Activated naive CD4-positive, alpha-beta T cell treated with anti-CD3 and anti-CD28 coated beads, Interleukin-2, amount 10 ng/mL, durations not matched to agents 7 days and 5 days (primary cell): ENCODE measurements at regions not wholly inside any gene's neighbourhood (a gene's known extent, or its start where the extent isn't known, plus 50 kb on each side); places are given as distances from the start of the nearest gene placed in this dataset.

Source experiments
- CTCF ChIA-PET: fragments of 350-600 bp; sonication (Branson Sonifier 250); formaldehyde crosslinking; loops from one replicate; lab custom pipeline; 2021; ENCODE audit warnings: antibody characterized with exemption; lab: Charles Lee
- DNase-seq: peaks from one replicate; pipeline ENCODE4 v3.0.0-alpha.2; 2020
- H3K27ac Mint-ChIP-seq: one replicate; pipeline ENCODE4 v1.8.0; 2021; ENCODE audit warnings: mild to moderate bottlenecking, moderate library complexity, mixed read lengths
- H3K27me3 Mint-ChIP-seq: one replicate; pipeline ENCODE4 v1.8.0; 2021; ENCODE audit warnings: mild to moderate bottlenecking, mixed read lengths
- H3K36me3 Mint-ChIP-seq: one replicate; pipeline ENCODE4 v1.8.0; 2021; ENCODE audit warnings: mixed read lengths
- H3K4me1 Mint-ChIP-seq: one replicate; pipeline ENCODE4 v1.8.0; 2021; ENCODE audit warnings: mixed read lengths
- H3K4me3 Mint-ChIP-seq: one replicate; pipeline ENCODE4 v1.8.0; 2021; ENCODE audit warnings: mild to moderate bottlenecking, moderate library complexity, mixed read lengths
- H3K9me3 Mint-ChIP-seq: one replicate; pipeline ENCODE4 v1.8.0; 2021; ENCODE audit warnings: mixed read lengths

- CTCF ChIA-PET = interaction anchor here (1.2 kb wide), 1 partner anchor 10 kb away, joined by 3 read pairs; no protein-coding TSS in a partner anchor
- Mint-ChIP-seq H3K36me3 (no peaks in the 10 kb centered on the region), H3K27ac (no peak overlapping the region), H3K27me3 (peaks cover 8% of the 10 kb centered on the region), H3K4me3 (no peak overlapping the region), H3K4me1 (no peaks in the 10 kb centered on the region), H3K9me3 (no peaks in the 10 kb centered on the region)
- DNase-seq = no peak
These were observed 117.8 kb upstream of the TWIST2 start for GRCh38 chr2:238730001-238730669.

GRCh38 chr2:238730881-238731280 lies 117.0 kb upstream of the TWIST2 start:
- Mint-ChIP-seq H3K9me3 (no peaks in the 10 kb centered on the region), H3K4me1 (no peaks in the 10 kb centered on the region)
- CTCF ChIA-PET = interaction anchor here (1.2 kb wide), 1 partner anchor 11 kb away, joined by 3 read pairs; no protein-coding TSS in a partner anchor

GRCh38 chr2:238731961-238732360 lies 115.9 kb upstream of the TWIST2 start:
- Mint-ChIP-seq H3K4me3 (no peak overlapping the region), H3K4me1 (no peaks in the 10 kb centered on the region), H3K9me3 (no peaks in the 10 kb centered on the region), H3K27ac (no peak overlapping the region), H3K36me3 (no peaks in the 10 kb centered on the region), H3K27me3 (peaks cover 8% of the 10 kb centered on the region)
- no peak for DNase-seq
- CTCF ChIA-PET = no interaction called here

More at GRCh38 chr2:238730881-238731280, 117.0 kb upstream of the TWIST2 start:
- H3K36me3 Mint-ChIP-seq = no peaks in the 10 kb centered on the region
- H3K27ac Mint-ChIP-seq = no peak overlapping the region
- H3K27me3 Mint-ChIP-seq = peaks cover 8% of the 10 kb centered on the region
- H3K4me3 Mint-ChIP-seq = no peak overlapping the region
- DNase-seq = no peak

GRCh38 chr2:238738917-238739316 lies 109.0 kb upstream of the TWIST2 start:
- H3K4me3 Mint-ChIP-seq = no peak overlapping the region
- H3K27me3 Mint-ChIP-seq = peaks cover 20% of the 10 kb centered on the region
- H3K27ac Mint-ChIP-seq = no peak overlapping the region
- CTCF ChIA-PET = interaction anchor here (0.6 kb wide), 1 partner anchor 401 kb away, joined by 3 read pairs; no protein-coding TSS in a partner anchor
- no peaks in the 10 kb centered on the region for H3K9me3 Mint-ChIP-seq
- no peaks in the 10 kb centered on the region for H3K4me1 Mint-ChIP-seq
- H3K36me3 Mint-ChIP-seq = no peaks in the 10 kb centered on the region
- DNase-seq = no peak

GRCh38 chr2:238739668-238740067 lies 108.2 kb upstream of the TWIST2 start:
- H3K4me1 Mint-ChIP-seq = no peaks in the 10 kb centered on the region
- H3K27me3 Mint-ChIP-seq = peaks cover 20% of the 10 kb centered on the region
- DNase-seq = no peak
- CTCF ChIA-PET = no interaction called here
- no peak overlapping the region for H3K27ac Mint-ChIP-seq
- no peaks in the 10 kb centered on the region for H3K36me3 Mint-ChIP-seq
- no peak overlapping the region for H3K4me3 Mint-ChIP-seq
- H3K9me3 Mint-ChIP-seq = no peaks in the 10 kb centered on the region

- Mint-ChIP-seq H3K27ac (no peak overlapping the region), H3K9me3 (no peaks in the 10 kb centered on the region), H3K4me1 (no peaks in the 10 kb centered on the region), H3K36me3 (no peaks in the 10 kb centered on the region), H3K4me3 (no peak overlapping the region), H3K27me3 (peaks cover 20% of the 10 kb centered on the region)
- CTCF ChIA-PET = no interaction called here
- DNase-seq = no peak
These were observed 106.6 kb upstream of the TWIST2 start for GRCh38 chr2:238741277-238741676.

- Mint-ChIP-seq H3K9me3 (no peaks in the 10 kb centered on the region), H3K4me1 (no peaks in the 10 kb centered on the region), H3K27ac (no peak overlapping the region), H3K36me3 (no peaks in the 10 kb centered on the region), H3K27me3 (peaks cover 19% of the 10 kb centered on the region), H3K4me3 (no peak overlapping the region)
- CTCF ChIA-PET = no interaction called here
- DNase-seq = no peak
These were observed 105.8 kb upstream of the TWIST2 start for GRCh38 chr2:238742066-238742465.

GRCh38 chr2:238742664-238743063 lies 105.2 kb upstream of the TWIST2 start:
- H3K4me3 Mint-ChIP-seq = no peak overlapping the region
- no peak overlapping the region for H3K27ac Mint-ChIP-seq
- DNase-seq = no peak
- no peaks in the 10 kb centered on the region for H3K4me1 Mint-ChIP-seq
- no peaks in the 10 kb centered on the region for H3K36me3 Mint-ChIP-seq
- CTCF ChIA-PET = no interaction called here
- H3K9me3 Mint-ChIP-seq = peaks cover 4% of the 10 kb centered on the region
- peaks cover 13% of the 10 kb centered on the region for H3K27me3 Mint-ChIP-seq

- Mint-ChIP-seq H3K9me3 (peaks cover 7% of the 10 kb centered on the region), H3K36me3 (no peaks in the 10 kb centered on the region), H3K4me3 (no peak overlapping the region), H3K4me1 (no peaks in the 10 kb centered on the region), H3K27ac (no peak overlapping the region), H3K27me3 (peaks cover 13% of the 10 kb centered on the region)
- no peak for DNase-seq
- CTCF ChIA-PET = interaction anchor here (0.7 kb wide), 1 partner anchor 1343 kb away, joined by 4 read pairs; no protein-coding TSS in a partner anchor
These were observed 104.4 kb upstream of the TWIST2 start for GRCh38 chr2:238743243-238744065.

GRCh38 chr2:238744951-238745350 lies 102.9 kb upstream of the TWIST2 start:
- no peaks in the 10 kb centered on the region for H3K36me3 Mint-ChIP-seq
- H3K27me3 Mint-ChIP-seq = peaks cover 14% of the 10 kb centered on the region
- H3K4me3 Mint-ChIP-seq = no peak overlapping the region
- no peak overlapping the region for H3K27ac Mint-ChIP-seq
- H3K4me1 Mint-ChIP-seq = no peaks in the 10 kb centered on the region
- no peak for DNase-seq
- H3K9me3 Mint-ChIP-seq = peaks cover 7% of the 10 kb centered on the region
- CTCF ChIA-PET = no interaction called here

GRCh38 chr2:238745997-238746396 lies 101.9 kb upstream of the TWIST2 start:
- H3K9me3 Mint-ChIP-seq = peaks cover 8% of the 10 kb centered on the region
- DNase-seq = no peak
- no peak overlapping the region for H3K27ac Mint-ChIP-seq
- no peaks in the 10 kb centered on the region for H3K36me3 Mint-ChIP-seq
- H3K4me1 Mint-ChIP-seq = no peaks in the 10 kb centered on the region
- peaks cover 13% of the 10 kb centered on the region for H3K27me3 Mint-ChIP-seq
- no peak overlapping the region for H3K4me3 Mint-ChIP-seq
- CTCF ChIA-PET = no interaction called here

GRCh38 chr2:238747114-238747513 lies 100.8 kb upstream of the TWIST2 start:
- Mint-ChIP-seq H3K36me3 (no peaks in the 10 kb centered on the region), H3K4me1 (no peaks in the 10 kb centered on the region), H3K9me3 (peaks cover 8% of the 10 kb centered on the region), H3K4me3 (no peak overlapping the region), H3K27me3 (peaks cover 13% of the 10 kb centered on the region), H3K27ac (no peak overlapping the region)
- DNase-seq = no peak
- CTCF ChIA-PET = no interaction called here

GRCh38 chr2:238747557-238747956 lies 100.3 kb upstream of the TWIST2 start:
- Mint-ChIP-seq H3K36me3 (no peaks in the 10 kb centered on the region), H3K27ac (no peak overlapping the region), H3K9me3 (peaks cover 8% of the 10 kb centered on the region), H3K4me1 (no peaks in the 10 kb centered on the region), H3K27me3 (peaks cover 13% of the 10 kb centered on the region), H3K4me3 (no peak overlapping the region)
- CTCF ChIA-PET = no interaction called here
- DNase-seq = no peak

- H3K36me3 Mint-ChIP-seq = no peaks in the 10 kb centered on the region
- H3K9me3 Mint-ChIP-seq = peaks cover 8% of the 10 kb centered on the region
- CTCF ChIA-PET = no interaction called here
These were observed 97.5 kb upstream of the TWIST2 start for GRCh38 chr2:238750212-238750904.

More at GRCh38 chr2:238750212-238750904, 97.5 kb upstream of the TWIST2 start:
- no peak for DNase-seq
- no peak overlapping the region for H3K4me3 Mint-ChIP-seq
- no peaks in the 10 kb centered on the region for H3K4me1 Mint-ChIP-seq
- H3K27ac Mint-ChIP-seq = no peak overlapping the region
- peaks cover 11% of the 10 kb centered on the region for H3K27me3 Mint-ChIP-seq
